ENCODE measurements at regions not wholly inside any gene's neighbourhood (a gene's known extent, or its start where the extent isn't known, plus 50 kb on each side); places are given as distances from the start of the nearest gene placed in this dataset.
A peak's percentile ranks its signal among the peaks of the same experiment; 100 is the strongest.
"Not testable (repeated sequence)": the region's sequence is repeated elsewhere in the genome, so short reads cannot be mapped to it uniquely, and the experiment has no call there.

DNA sequence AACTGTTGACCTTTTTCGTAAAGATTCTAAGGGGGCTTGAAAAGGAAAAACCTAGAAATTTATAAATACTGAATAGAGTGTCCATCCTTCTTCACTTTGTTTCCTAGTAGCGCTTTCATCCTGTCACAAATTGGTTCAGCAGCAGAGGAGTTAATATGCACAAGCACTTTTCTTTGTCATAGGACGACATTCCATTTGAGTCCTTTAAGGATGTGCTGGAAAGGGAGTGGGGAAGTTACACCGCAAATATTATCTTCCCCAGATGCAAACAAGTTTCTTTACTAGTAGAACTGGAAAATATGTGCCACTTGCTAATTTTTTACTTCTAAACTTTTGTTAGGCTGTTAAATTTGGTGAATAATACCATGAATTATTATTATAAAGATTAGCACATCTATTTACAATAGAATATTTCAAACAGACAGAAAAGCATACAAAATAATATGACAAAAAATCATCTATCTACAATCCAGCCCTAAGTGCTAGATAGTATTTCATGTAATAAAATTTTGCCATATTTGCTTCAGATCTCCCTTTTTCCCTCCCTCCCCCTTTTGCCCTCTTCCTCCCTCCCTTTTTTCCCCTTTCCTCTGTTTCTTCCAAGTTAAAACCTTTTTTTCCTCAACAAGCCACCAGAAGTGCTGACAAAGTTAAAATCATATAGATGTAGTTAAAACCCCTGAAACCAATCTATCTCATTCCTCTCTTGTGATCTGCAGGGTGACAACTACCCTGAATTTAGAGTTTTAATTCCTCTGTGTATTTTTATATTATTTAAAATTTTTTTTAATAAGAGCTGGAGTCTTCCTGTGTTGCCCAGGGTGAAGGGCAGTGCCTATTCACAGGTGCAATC lies 50.5 kb upstream of the MAP4K3 start:
- no peak overlapping the region for H3K4me3 Mint-ChIP-seq
- H3K4me1 Mint-ChIP-seq: peaks cover 13% of the 10 kb centered on the region
- no peak for DNase-seq
- peaks cover 1% of the 10 kb centered on the region for H3K9me3 Mint-ChIP-seq
- H3K27me3 Mint-ChIP-seq: no peaks in the 10 kb centered on the region
- H3K36me3 Mint-ChIP-seq: peaks cover 6% of the 10 kb centered on the region
- H3K27ac Mint-ChIP-seq: no peak overlapping the region

DNA sequence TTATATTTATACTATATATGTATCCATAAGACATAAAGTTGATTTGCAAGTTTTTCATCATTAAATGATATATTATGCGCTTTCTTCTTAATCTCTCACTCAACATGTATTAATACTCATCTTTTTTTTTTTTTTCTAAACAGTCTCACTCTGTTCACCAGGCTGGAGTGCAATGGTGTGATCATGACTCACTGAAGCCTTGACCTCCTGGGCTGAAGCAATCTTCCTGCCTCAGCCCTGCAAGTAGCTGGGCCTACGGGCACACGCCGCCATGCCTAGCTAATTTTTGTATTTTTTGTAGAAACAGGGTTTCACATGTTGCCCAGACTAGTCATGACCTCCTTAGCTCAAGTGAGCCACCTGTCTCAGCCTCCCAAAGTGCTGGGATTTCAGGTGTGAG lies 51.4 kb upstream of the MAP4K3 start:
- Mint-ChIP-seq H3K9me3 (peaks cover 1% of the 10 kb centered on the region), H3K27ac (no peak overlapping the region), H3K4me3 (no peak overlapping the region), H3K27me3 (no peaks in the 10 kb centered on the region), H3K4me1 (peaks cover 18% of the 10 kb centered on the region), H3K36me3 (peaks cover 6% of the 10 kb centered on the region)
- DNase-seq: no peak

DNA sequence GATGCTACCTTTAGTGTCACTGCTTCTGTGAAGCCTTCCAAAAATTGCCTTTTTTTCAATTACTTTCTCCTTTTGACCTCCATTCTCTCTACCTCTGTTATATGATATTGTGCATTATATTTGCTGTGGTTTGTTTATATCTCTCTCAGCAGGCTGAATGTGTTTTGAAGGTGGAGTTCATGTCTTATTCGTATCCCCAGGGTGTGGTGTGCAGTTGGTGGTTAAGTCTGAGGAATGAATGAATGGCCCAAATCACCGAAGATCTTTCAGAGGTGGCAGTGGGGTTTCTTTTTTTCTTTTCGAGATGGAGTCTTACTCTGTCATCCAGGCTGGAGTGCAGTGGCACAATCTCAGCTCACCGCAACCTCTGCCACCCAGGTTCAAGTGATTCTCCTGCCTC lies 53.5 kb upstream of the MAP4K3 start:
- H3K4me3 Mint-ChIP-seq: no peak overlapping the region
- H3K9me3 Mint-ChIP-seq: peaks cover 1% of the 10 kb centered on the region
- no peaks in the 10 kb centered on the region for H3K27me3 Mint-ChIP-seq

DNA sequence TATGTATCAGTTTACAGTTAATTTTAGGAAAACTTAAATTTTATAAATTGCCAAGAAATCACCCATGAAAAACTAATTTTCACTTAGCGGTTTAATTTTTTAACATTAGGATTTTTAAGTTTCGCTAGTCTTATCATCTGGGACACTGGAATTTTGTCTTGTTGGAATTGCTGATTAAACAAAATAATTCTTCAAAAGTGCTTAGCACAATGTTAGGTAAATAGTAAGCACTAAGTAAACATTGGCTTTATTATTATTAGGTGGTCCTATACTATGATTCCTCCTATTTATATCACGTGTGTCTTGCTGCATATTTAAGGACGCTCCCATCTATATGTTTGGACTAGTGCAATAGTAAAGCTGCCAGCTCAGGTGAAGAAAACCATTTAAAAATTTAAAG lies 54.6 kb upstream of the MAP4K3 start:
- peaks cover 4% of the 10 kb centered on the region for H3K36me3 Mint-ChIP-seq
- no peak for DNase-seq
- no peak overlapping the region for H3K4me3 Mint-ChIP-seq
- H3K27me3 Mint-ChIP-seq: no peaks in the 10 kb centered on the region
- H3K27ac Mint-ChIP-seq: peak overlapping the region; percentile 73
- H3K9me3 Mint-ChIP-seq: peaks cover 3% of the 10 kb centered on the region
- H3K4me1 Mint-ChIP-seq: peaks cover 25% of the 10 kb centered on the region

More for the DNA sequence above, 53.5 kb upstream of the MAP4K3 start:
- H3K4me1 Mint-ChIP-seq: peaks cover 21% of the 10 kb centered on the region
- H3K27ac Mint-ChIP-seq: no peak overlapping the region
- peaks cover 6% of the 10 kb centered on the region for H3K36me3 Mint-ChIP-seq
- no peak for DNase-seq

DNA sequence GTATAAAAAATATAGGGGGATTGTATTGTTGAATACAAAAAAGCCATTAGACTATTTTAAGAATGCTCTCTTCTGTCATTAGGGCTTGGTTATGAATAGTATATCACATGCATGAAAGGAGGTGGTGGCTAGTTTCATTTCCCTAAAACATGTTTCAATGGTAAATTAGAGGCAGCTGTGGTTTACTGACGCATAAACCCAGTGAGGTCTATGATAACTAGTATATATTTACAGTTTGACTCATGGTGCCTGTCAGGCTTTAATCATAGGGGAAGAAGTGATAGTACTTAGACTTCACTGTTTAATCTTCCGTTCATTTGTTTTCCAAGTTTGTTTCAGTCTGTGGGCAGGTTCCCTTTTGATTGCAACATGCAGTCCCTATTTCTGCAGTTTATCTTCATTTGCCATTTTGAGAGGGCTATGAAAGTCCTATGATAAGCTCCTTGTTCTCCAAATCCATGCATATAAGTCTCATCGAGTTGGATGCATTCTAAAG lies 55.1 kb upstream of the MAP4K3 start:
- DNase-seq: peak; percentile 28
- peaks cover 3% of the 10 kb centered on the region for H3K9me3 Mint-ChIP-seq
- H3K27me3 Mint-ChIP-seq: no peaks in the 10 kb centered on the region
- H3K4me1 Mint-ChIP-seq: peaks cover 25% of the 10 kb centered on the region
- H3K4me3 Mint-ChIP-seq: peak overlapping the region; percentile 57
- peak overlapping the region; percentile 87 for H3K27ac Mint-ChIP-seq
- peaks cover 4% of the 10 kb centered on the region for H3K36me3 Mint-ChIP-seq

DNA sequence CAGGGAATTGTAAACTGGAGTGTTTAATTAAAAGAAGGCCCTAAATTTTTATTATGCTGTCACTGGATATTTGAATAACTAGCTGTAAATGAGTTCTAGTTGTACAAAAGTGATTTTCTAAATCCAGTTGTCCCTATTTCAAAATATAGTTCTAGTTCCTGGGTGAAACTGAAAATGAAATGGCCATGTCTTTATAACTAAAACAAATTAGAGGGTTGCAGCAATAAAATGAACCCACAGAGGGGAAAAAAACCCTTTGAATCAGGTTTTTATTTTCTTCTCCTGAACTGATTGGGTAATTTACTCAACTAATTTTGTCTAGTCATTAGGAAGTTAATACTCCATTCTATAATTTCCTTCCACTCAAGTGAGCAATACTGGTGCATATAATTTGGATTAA lies 55.6 kb upstream of the MAP4K3 start:
- Mint-ChIP-seq H3K4me3 (peak overlapping the region; percentile 57), H3K9me3 (peaks cover 3% of the 10 kb centered on the region), H3K4me1 (peaks cover 25% of the 10 kb centered on the region), H3K27me3 (no peaks in the 10 kb centered on the region), H3K27ac (peak overlapping the region; percentile 87), H3K36me3 (peaks cover 4% of the 10 kb centered on the region)
- no peak for DNase-seq

DNA sequence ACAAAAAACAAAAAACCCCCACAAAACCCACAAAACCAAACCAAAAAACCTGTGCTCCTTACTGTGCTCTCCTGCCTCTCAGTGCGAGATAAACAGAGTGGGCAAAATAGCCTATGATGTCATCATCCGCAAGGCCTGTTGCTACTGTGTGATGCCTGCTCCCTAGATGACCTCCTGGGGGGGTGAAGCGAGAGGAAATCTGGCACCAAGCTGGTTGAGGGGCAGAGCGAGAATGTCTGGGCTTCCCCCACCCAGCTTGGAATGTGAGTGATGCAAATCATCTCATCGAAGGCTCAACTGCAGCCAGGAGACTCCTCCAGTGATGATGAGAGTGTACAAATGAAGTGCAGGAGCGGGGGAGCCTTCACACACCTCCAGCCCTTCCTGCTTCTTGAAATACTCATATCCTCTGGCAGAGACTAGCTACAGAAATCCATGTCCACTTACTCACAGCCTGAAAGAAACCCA lies 57.7 kb upstream of the MAP4K3 start:
- peaks cover 25% of the 10 kb centered on the region for H3K4me1 Mint-ChIP-seq
- no peak overlapping the region for H3K27ac Mint-ChIP-seq
- H3K9me3 Mint-ChIP-seq: peaks cover 4% of the 10 kb centered on the region
- H3K36me3 Mint-ChIP-seq: peaks cover 2% of the 10 kb centered on the region
- H3K27me3 Mint-ChIP-seq: no peaks in the 10 kb centered on the region
- H3K4me3 Mint-ChIP-seq: no peak overlapping the region
- DNase-seq: peak; percentile 12

DNA sequence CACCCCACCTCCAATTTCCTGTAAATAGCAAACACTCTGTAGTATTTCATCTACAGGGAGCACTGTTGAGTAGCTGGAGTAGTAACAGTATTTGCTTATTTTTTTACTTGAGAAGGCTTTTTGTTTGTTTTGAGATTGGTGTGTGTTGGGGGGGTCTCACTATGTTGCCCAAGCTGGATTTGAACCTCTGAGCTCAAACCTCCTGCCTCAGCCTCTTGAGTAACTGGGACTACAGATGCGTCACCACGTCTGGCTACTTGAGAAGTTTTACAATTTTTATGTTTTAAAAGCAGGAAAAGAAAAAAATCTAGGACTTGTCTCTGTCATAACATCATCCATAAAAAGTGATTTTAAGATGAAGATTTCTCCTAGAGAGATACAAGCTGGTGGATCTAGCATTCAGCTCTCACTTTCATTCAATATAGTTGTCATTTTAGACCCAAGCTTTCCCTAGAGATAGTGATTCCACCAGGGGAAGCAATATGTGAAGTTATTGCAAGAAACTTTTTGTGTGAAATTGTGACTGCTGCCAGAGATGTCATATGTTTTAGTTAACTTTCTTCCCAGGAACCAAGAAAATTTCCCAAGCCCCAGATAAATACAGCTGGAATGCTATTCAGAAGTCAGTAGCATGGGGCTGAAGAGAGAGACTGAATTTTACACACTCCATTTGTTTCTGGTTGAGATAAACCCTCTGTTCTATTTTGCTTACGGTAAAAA lies 60.2 kb upstream of the MAP4K3 start:
- Mint-ChIP-seq H3K27ac (no peak overlapping the region), H3K4me3 (no peak overlapping the region), H3K4me1 (peaks cover 17% of the 10 kb centered on the region), H3K27me3 (peaks cover 10% of the 10 kb centered on the region), H3K36me3 (peaks cover 2% of the 10 kb centered on the region), H3K9me3 (peaks cover 7% of the 10 kb centered on the region)
- DNase-seq: no peak

DNA sequence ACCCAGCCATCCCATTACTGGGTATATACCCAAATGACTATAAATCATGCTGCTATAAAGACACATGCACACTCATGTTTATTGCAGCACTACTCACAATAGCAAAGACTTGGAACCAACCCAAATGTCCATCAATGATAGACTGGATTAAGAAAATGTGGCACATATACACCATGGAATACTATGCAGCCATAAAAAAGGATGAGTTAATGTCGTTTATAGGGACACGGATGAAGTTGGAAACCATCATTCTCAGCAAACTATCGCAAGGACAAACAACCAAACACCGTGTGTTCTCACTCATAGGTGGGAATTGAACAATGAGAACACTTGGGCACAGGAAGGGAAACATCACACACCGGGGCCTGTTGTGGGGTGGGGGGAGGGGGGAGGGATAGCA lies 61.1 kb upstream of the MAP4K3 start:
- H3K27ac Mint-ChIP-seq, DNase-seq, H3K36me3 Mint-ChIP-seq, H3K9me3 Mint-ChIP-seq, H3K4me1 Mint-ChIP-seq, H3K4me3 Mint-ChIP-seq: not testable (repeated sequence)
- H3K27me3 Mint-ChIP-seq: peaks cover 19% of the 10 kb centered on the region

DNA sequence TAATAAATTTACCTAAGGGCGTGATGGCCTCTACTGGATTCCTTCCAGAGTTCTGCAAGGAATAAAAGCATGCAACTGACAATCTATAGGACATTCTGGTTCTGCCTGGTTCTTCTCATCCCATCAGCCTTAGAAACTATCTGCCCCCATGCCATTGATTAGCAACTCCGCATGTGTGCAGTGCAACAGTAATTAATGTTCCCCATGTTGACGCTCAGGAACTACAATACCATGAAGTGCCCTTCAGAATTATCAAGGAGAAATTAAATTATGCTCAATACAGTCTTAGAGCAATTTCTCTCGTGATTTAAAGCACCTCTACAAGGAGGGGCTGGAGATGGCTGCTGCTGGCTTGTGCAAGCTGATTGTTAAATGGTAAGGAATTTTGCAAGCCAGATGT lies 61.7 kb upstream of the MAP4K3 start:
- no peak for DNase-seq
- Mint-ChIP-seq H3K36me3 (peaks cover 2% of the 10 kb centered on the region), H3K4me3 (no peak overlapping the region), H3K27ac (no peak overlapping the region), H3K27me3 (peaks cover 19% of the 10 kb centered on the region), H3K9me3 (peaks cover 7% of the 10 kb centered on the region), H3K4me1 (peaks cover 9% of the 10 kb centered on the region)

DNA sequence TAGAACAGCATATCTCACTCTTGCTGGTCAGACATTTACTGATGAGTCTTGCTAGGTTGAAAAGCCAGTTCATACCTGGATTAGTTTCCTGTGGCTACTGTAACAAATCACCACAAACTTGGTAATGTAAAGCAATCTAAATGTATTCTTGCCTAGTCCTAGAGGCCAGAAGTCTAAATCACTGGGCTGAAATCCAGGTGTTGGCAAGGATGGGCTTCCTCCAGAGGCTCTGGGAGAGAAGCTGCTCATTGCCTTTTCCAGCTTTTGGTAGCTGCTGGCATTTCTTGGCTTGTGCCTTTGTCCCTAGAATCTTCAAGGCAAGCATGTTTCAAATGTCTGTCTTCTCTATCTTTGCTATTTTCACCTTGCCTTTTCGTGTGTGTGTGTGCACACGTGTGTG lies 62.3 kb upstream of the MAP4K3 start:
- Mint-ChIP-seq H3K27ac (no peak overlapping the region), H3K4me3 (no peak overlapping the region), H3K9me3 (peaks cover 7% of the 10 kb centered on the region), H3K27me3 (peaks cover 22% of the 10 kb centered on the region), H3K36me3 (peaks cover 2% of the 10 kb centered on the region), H3K4me1 (peaks cover 9% of the 10 kb centered on the region)
- no peak for DNase-seq

DNA sequence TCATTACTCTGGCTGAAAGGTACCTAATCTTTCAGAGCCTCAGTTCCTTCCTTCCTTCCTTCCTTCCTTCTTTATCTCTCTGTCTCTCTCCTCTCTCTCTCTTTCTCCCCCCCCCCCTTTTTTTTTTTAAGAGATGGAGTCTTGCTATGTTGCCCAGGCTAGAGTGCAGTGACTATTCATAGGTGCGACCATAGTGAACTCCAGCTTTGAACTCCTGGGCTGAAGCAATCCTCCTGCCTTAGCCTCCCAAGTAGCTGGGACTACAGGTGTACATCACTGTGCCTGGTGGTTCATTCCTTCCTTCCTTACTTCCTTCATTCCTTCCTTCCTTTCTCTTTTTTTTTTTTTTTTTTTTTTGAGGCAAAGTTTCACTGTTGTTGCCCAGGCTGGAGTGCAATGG lies 64.3 kb upstream of the MAP4K3 start:
- Mint-ChIP-seq H3K36me3 (peaks cover 2% of the 10 kb centered on the region), H3K4me1 (no peaks in the 10 kb centered on the region), H3K4me3 (no peak overlapping the region), H3K27me3 (peaks cover 23% of the 10 kb centered on the region), H3K9me3 (peaks cover 6% of the 10 kb centered on the region), H3K27ac (no peak overlapping the region)
- no peak for DNase-seq

DNA sequence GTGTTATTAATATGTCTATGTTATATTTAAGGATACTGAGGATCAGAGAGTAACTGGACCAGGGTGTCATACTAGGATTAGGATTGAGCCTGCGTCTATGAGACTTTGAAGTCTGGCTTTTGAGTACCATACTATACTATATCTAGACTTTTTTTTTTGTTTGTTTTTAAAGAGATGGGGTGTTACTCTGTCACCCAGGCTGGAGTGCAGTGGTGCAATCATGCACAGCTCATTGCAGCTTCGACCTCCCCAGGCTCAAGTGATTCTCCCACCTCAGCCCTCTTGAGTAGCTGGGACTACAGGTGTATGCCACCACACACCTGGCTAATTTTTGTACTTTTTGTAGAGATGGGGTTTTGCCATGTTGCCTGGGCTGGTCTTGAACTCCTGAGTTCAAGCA lies 66.2 kb upstream of the MAP4K3 start:
- Mint-ChIP-seq H3K9me3 (peaks cover 5% of the 10 kb centered on the region), H3K4me3 (no peak overlapping the region), H3K27me3 (peaks cover 23% of the 10 kb centered on the region), H3K4me1 (no peaks in the 10 kb centered on the region), H3K36me3 (peaks cover 2% of the 10 kb centered on the region), H3K27ac (no peak overlapping the region)
- DNase-seq: no peak

DNA sequence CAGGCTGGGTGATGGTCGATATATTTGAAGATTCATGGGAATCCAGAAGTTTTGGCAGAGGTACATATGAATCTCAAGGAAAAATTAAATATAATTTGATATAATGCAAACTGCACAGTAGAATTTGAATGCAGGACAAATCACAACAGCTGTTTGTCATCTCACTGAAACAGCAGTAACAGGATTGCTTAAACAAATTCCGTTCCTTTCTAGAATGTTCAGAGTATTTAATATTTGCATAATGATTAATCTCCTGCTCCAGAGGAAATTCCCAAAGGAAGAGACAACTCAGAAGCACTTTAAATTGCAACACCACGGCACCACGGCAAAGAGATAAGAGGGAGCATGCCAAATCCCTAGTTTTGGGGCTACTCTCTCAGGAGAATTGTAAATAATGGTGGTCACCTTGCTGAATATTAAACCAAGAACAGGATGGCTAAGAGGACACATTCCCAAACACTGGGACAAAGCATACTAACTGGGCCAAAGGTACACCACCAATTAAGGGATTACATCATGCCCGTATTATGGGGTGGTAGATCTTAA lies 67.8 kb upstream of the MAP4K3 start:
- DNase-seq: no peak
- no peak overlapping the region for H3K4me3 Mint-ChIP-seq
- H3K36me3 Mint-ChIP-seq: peaks cover 2% of the 10 kb centered on the region
- peaks cover 5% of the 10 kb centered on the region for H3K9me3 Mint-ChIP-seq
- H3K27ac Mint-ChIP-seq: no peak overlapping the region
- H3K27me3 Mint-ChIP-seq: peaks cover 23% of the 10 kb centered on the region
- H3K4me1 Mint-ChIP-seq: no peaks in the 10 kb centered on the region

DNA sequence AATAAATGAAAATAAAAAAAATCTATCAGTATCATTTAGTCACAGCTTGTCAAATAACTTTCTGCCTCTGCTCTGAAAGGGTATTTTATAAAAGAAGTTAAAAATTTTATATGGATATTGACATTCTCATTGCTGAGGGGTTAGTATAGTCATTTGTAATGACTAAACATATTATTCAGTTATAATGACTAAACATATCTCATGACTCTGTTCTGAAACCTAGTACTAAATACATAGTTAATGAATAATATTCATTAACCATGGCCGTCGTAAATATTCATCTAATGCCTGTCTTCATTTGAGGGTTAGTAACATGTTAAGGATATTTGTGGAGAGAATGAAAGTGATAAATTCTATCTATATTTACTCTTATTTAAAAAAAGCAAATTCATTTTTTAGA lies 69.1 kb upstream of the MAP4K3 start:
- Mint-ChIP-seq H3K36me3 (peaks cover 2% of the 10 kb centered on the region), H3K27ac (no peak overlapping the region), H3K4me1 (no peaks in the 10 kb centered on the region), H3K27me3 (peaks cover 16% of the 10 kb centered on the region), H3K4me3 (no peak overlapping the region), H3K9me3 (peaks cover 2% of the 10 kb centered on the region)
- no peak for DNase-seq

Data from activated naive CD8-positive, alpha-beta T cell treated with anti-CD3 and anti-CD28 coated beads for 36 hours (primary cell).